DOHH2 (cell line): ENCODE measurements at regions not wholly inside any gene's neighbourhood (a gene's known extent, or its start where the extent isn't known, plus 50 kb on each side); places are given as distances from the start of the nearest gene placed in this dataset.

Experiments
- EZH2phosphoT487 ChIP-seq: fragments of 200-600 bp; sonication (generic); IDR thresholded peaks from 2 replicates; pipeline ENCODE4 v1.6.1; 2017; ENCODE audit warnings: borderline replicate concordance, mild to moderate bottlenecking, antibody characterized with exemption, low read length, moderate library complexity, mixed read lengths
- TF ChIP-seq, protein P1 (sequence below): fragments of 200-600 bp; sonication (generic); IDR thresholded peaks from one replicate; pipeline ENCODE4 v1.5.1; 2014; ENCODE audit warnings: antibody characterized with exemption, mild to moderate bottlenecking, low read depth, low read length; ENCODE audit not compliant: poor library complexity, severe bottlenecking

DNA sequence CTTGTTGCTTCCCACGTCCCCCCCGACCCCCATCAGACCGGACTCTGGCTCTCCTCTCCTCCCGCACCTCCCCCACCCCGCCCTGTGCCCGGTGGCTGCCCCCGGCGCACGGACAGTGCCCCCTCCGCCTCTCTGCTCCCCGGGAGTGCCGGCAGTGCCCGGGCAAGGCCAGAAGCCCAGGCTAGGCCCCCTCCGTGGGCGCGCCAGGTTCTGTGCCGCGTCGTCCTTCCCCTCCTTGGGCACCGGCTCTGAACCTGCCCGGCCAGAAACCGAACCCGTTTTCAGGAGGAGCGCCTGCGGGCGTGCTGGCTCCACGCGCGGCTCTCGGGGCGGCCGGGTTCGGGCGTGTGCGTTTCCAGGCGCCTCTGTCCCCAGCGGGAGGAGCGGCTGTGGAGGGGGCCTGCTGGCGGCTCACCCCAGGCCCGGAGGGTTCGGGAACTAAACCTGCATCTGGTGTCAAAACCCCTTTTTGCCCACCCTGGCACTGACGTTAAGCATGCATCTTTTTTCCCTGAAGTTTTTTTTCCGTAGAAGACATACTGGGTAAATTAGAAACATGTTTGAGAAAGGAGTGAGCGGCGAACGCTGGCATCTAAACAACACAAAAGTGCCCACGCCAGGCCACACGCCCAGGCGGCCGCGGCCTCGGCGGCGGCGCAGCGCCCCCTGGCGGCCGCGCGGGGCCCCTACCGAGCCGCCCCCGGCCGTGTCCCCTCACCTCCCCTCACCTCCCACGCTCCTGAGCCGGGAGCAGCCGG is 123.9 kb upstream of the SLC1A4 start:
- TF ChIP-seq, protein P1, sequence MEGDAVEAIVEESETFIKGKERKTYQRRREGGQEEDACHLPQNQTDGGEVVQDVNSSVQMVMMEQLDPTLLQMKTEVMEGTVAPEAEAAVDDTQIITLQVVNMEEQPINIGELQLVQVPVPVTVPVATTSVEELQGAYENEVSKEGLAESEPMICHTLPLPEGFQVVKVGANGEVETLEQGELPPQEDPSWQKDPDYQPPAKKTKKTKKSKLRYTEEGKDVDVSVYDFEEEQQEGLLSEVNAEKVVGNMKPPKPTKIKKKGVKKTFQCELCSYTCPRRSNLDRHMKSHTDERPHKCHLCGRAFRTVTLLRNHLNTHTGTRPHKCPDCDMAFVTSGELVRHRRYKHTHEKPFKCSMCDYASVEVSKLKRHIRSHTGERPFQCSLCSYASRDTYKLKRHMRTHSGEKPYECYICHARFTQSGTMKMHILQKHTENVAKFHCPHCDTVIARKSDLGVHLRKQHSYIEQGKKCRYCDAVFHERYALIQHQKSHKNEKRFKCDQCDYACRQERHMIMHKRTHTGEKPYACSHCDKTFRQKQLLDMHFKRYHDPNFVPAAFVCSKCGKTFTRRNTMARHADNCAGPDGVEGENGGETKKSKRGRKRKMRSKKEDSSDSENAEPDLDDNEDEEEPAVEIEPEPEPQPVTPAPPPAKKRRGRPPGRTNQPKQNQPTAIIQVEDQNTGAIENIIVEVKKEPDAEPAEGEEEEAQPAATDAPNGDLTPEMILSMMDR, result peak; percentile 54
- no peak for TF ChIP-seq EZH2phosphoT487
